GM18861 (cell line): ENCODE measurements at regions not wholly inside any gene's neighbourhood (a gene's known extent, or its start where the extent isn't known, plus 50 kb on each side); places are given as distances from the start of the nearest gene placed in this dataset.

Experiments
- ATAC-seq: cut with Tn5 transposase; IDR thresholded peaks from one replicate; pipeline ENCODE4 v1.9.1; 2021; ENCODE audit not compliant: unreplicated experiment

- ATAC-seq: no peak
These were observed 85.3 kb downstream of the NOC3L start for GRCh38 chr10:94277450-94277849.

- ATAC-seq: peak; percentile 60
These were observed 82.7 kb downstream of the NOC3L start for GRCh38 chr10:94279835-94280709.

GRCh38 chr10:94281654-94282053 lies 81.1 kb downstream of the NOC3L start:
- no peak for ATAC-seq

GRCh38 chr10:94282369-94282768 lies 80.4 kb downstream of the NOC3L start:
- no peak for ATAC-seq
